Lower leg skin (tissue), 3 donors: ENCODE measurements at regions not wholly inside any gene's neighbourhood (a gene's known extent, or its start where the extent isn't known, plus 50 kb on each side); places are given as distances from the start of the nearest gene placed in this dataset.

Experiments
- CTCF ChIP-seq, 3 donors: fragments of 450-650 bp; IDR thresholded peaks; one replicate each; pipeline ENCODE4 v1.5.1; 2016; ENCODE audit warnings: antibody characterized with exemption in 3 of 3, mild to moderate bottlenecking in 3 of 3, moderate library complexity in 2 of 3
- POLR2A ChIP-seq, 2 donors: fragments of 450-650 bp; IDR thresholded peaks; one replicate each; pipeline ENCODE4 v1.6.1; 2016 to 2017; ENCODE audit warnings: antibody characterized with exemption in 2 of 2, mild to moderate bottlenecking in 1 of 2, moderate library complexity in 1 of 2

- no peak for TF ChIP-seq POLR2A (IDR thresholded peaks at IDR 0.05)
- TF ChIP-seq CTCF (IDR thresholded peaks at IDR 0.05), result no peak
Measured at GRCh38 chr7:68715907-68716306, 882.4 kb upstream of the AUTS2 start.
